GM12892 (cell line): ENCODE measurements at regions not wholly inside any gene's neighbourhood (a gene's known extent, or its start where the extent isn't known, plus 50 kb on each side); places are given as distances from the start of the nearest gene placed in this dataset.

Source experiments
- POLR2A ChIP-seq: IDR thresholded peaks from 2 replicates; pipeline ENCODE4 v1.6.1; 2011; ENCODE audit warnings: low read depth, low read length, control low read depth
- POLR2AphosphoS5 ChIP-seq: IDR thresholded peaks from 2 replicates; pipeline ENCODE4 v1.6.1; 2011; ENCODE audit warnings: low read depth, low read length, control low read depth
- TAF1 ChIP-seq: IDR thresholded peaks from 2 replicates; pipeline ENCODE4 v1.6.1; 2011; ENCODE audit warnings: low read depth, mild to moderate bottlenecking, control low read depth, low read length, borderline replicate concordance

GRCh38 chr2:4588606-4589005 lies 885.2 kb downstream of the DCDC2C start:
- TF ChIP-seq POLR2A: no peak
- no peak for TF ChIP-seq TAF1
- TF ChIP-seq POLR2AphosphoS5: no peak
